ENCODE measurements at regions not wholly inside any gene's neighbourhood (a gene's known extent, or its start where the extent isn't known, plus 50 kb on each side); places are given as distances from the start of the nearest gene placed in this dataset.

DNA sequence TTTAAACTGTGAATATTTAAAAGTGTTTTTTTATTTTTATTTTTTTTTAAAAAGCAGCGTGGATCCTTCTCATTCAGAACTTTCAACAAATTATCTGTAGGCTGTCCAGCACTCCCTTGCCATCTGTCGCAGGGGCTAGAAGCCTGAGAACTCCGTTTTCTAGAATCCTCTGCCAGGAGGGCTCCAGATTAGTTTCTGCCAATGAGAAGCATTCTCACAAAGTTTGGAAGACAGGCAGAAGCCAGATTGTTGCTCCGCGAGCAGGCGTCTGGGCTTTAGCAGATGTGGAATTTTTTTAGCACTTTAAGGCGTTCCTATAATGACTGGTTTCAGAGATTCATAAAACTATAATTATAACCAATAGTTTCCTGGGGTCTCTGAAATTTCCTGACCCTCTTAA is 220.9 kb upstream of the KIAA1217 start:
- TF ChIP-seq, protein P1, sequence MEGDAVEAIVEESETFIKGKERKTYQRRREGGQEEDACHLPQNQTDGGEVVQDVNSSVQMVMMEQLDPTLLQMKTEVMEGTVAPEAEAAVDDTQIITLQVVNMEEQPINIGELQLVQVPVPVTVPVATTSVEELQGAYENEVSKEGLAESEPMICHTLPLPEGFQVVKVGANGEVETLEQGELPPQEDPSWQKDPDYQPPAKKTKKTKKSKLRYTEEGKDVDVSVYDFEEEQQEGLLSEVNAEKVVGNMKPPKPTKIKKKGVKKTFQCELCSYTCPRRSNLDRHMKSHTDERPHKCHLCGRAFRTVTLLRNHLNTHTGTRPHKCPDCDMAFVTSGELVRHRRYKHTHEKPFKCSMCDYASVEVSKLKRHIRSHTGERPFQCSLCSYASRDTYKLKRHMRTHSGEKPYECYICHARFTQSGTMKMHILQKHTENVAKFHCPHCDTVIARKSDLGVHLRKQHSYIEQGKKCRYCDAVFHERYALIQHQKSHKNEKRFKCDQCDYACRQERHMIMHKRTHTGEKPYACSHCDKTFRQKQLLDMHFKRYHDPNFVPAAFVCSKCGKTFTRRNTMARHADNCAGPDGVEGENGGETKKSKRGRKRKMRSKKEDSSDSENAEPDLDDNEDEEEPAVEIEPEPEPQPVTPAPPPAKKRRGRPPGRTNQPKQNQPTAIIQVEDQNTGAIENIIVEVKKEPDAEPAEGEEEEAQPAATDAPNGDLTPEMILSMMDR (IDR thresholded peaks at IDR 0.05; ENCODE audit: extremely low read depth in 1 of 2, insufficient read depth in 1 of 2, low read depth in 1 of 2, low read length in 2 of 2), result no peak
- TF ChIP-seq POLR2AphosphoS5 (IDR thresholded peaks at IDR 0.05; ENCODE audit: insufficient read depth, low read depth, low read length), result no peak
- no peak for TF ChIP-seq JUN (IDR thresholded peaks at IDR 0.05; ENCODE audit: borderline replicate concordance, insufficient read depth, insufficient read length, low read depth)
